HepG2 (cell line): ENCODE measurements at regions not wholly inside any gene's neighbourhood (a gene's known extent, or its start where the extent isn't known, plus 50 kb on each side); places are given as distances from the start of the nearest gene placed in this dataset.

Source experiments
- CCDC6 ChIP-seq: sonication (generic); formaldehyde crosslinking; IDR thresholded peaks from 2 replicates; pipeline ENCODE4 v1.8.1; 2022; ENCODE audit warnings: mild to moderate bottlenecking, missing genetic modification reagents, moderate library complexity
- CREB1 ChIP-seq, 2 experiments: fragments of 450-650 bp in 1 of 2; IDR thresholded peaks; 2 replicates each; pipeline ENCODE4 v1.6.1; 2016 to 2017; ENCODE audit warnings: control low read depth in 1 of 2, mild to moderate bottlenecking in 1 of 2, missing compliant biosample characterization in 1 of 2, missing genetic modification characterization in 1 of 2
- EHMT2 ChIP-seq: fragments of 200-600 bp; sonication (generic); IDR thresholded peaks from 2 replicates; pipeline ENCODE4 v1.7.0; 2017; ENCODE audit warnings: antibody characterized with exemption, low read depth, low read length, borderline replicate concordance
- FOXA3 ChIP-seq: IDR thresholded peaks from 2 replicates; pipeline ENCODE4 v1.6.1; 2016; ENCODE audit warnings: missing genetic modification reagents, missing compliant biosample characterization
- FOXO1 ChIP-seq: sonication (generic); formaldehyde crosslinking; IDR thresholded peaks from 2 replicates; pipeline ENCODE4 v1.4.0; 2020; ENCODE audit warnings: missing genetic modification reagents
- GATA4 ChIP-seq: sonication (generic); IDR thresholded peaks from 2 replicates; pipeline ENCODE4 v1.6.1; 2016; ENCODE audit warnings: antibody characterized with exemption, low read depth, borderline replicate concordance
- MIXL1 ChIP-seq: IDR thresholded peaks from 2 replicates; pipeline ENCODE4 v1.6.1; 2016
- PAX8 ChIP-seq: sonication (generic); formaldehyde crosslinking; IDR thresholded peaks from 2 replicates; pipeline ENCODE4 v1.8.0; 2022; ENCODE audit warnings: mild to moderate bottlenecking, missing genetic modification reagents, borderline replicate concordance
- POLR2AphosphoS5 ChIP-seq: IDR thresholded peaks from 2 replicates; pipeline ENCODE4 v1.6.1; 2012; ENCODE audit warnings: low read depth, low read length
- ZFP90 ChIP-seq: sonication (generic); formaldehyde crosslinking; IDR thresholded peaks from 2 replicates; pipeline ENCODE4 v1.8.0; 2022; ENCODE audit warnings: missing genetic modification reagents, mild to moderate bottlenecking, inconsistent platforms, borderline replicate concordance
- ZMAT3 ChIP-seq: sonication (generic); formaldehyde crosslinking; conservative IDR thresholded peaks from 2 replicates; pipeline ENCODE4 v1.7.0; 2021; ENCODE audit warnings: missing genetic modification reagents
- ZNF253 ChIP-seq: sonication (generic); formaldehyde crosslinking; IDR thresholded peaks from 2 replicates; pipeline ENCODE4 v1.8.0; 2022; ENCODE audit warnings: mild to moderate bottlenecking, missing genetic modification reagents, borderline replicate concordance
- ZNF354B ChIP-seq: sonication (generic); formaldehyde crosslinking; IDR thresholded peaks from 2 replicates; pipeline ENCODE4 v1.8.0; 2022; ENCODE audit warnings: mild to moderate bottlenecking, missing genetic modification reagents
- ZSCAN22 ChIP-seq: sonication (generic); formaldehyde crosslinking; IDR thresholded peaks from 2 replicates; pipeline ENCODE4 v1.4.0; 2020; ENCODE audit warnings: mild to moderate bottlenecking, missing genetic modification reagents
- TF ChIP-seq, protein P1 (sequence below): sonication (generic); formaldehyde crosslinking; IDR thresholded peaks from 2 replicates; pipeline ENCODE4 v1.8.0; 2022; ENCODE audit warnings: mild to moderate bottlenecking, missing genetic modification reagents, moderate library complexity
- TF ChIP-seq, protein P2 (sequence below): IDR thresholded peaks from 2 replicates; pipeline ENCODE4 v1.6.1; 2018; ENCODE audit warnings: missing genetic modification reagents, mild to moderate bottlenecking, missing compliant biosample characterization
- TF ChIP-seq, protein P3 (sequence below): sonication (generic); formaldehyde crosslinking; IDR thresholded peaks from 2 replicates; pipeline ENCODE4 v1.4.0; 2020; ENCODE audit warnings: missing genetic modification reagents, borderline replicate concordance
- TF ChIP-seq, protein P4 (sequence below), 2 experiments: sonication (generic) in 1 of 2; formaldehyde crosslinking in 1 of 2; IDR thresholded peaks; 2 replicates each; pipeline versions ENCODE4 v1.4.0 to v1.6.1; 2016 to 2020; ENCODE audit warnings: borderline replicate concordance in 1 of 2, low read depth in 1 of 2, mild to moderate bottlenecking in 1 of 2, missing genetic modification reagents in 1 of 2
- TF ChIP-seq, protein P5 (sequence below), 2 experiments: fragments of 450-650 bp in 1 of 2; sonication (generic) in 1 of 2; formaldehyde crosslinking; IDR thresholded peaks; 2 replicates each; pipeline versions ENCODE4 v1.5.0 to v1.8.0; 2020 to 2022; ENCODE audit warnings: mild to moderate bottlenecking in 1 of 2, missing genetic modification reagents in 1 of 2

DNA sequence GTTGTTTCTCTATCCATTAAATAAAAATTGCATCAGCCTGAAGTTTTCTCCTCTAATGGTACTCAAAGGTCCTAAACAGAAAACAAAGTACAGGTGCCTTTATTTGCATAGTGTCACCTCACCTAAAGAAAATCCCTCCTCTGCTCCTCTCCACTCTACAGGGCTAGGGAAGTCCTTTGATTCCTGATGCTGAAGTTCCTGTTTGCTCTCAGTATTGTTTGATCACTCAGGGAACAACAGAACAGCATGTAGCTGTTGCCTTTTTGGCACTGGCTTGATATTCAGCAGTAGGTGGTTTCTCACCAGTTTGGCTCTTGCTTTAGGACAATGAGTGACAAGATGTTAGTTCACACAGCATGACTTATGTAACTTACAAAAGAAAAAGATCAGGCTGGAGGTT, 156.2 kb upstream of the SLC7A11 start (continued):
- TF ChIP-seq, protein P1, sequence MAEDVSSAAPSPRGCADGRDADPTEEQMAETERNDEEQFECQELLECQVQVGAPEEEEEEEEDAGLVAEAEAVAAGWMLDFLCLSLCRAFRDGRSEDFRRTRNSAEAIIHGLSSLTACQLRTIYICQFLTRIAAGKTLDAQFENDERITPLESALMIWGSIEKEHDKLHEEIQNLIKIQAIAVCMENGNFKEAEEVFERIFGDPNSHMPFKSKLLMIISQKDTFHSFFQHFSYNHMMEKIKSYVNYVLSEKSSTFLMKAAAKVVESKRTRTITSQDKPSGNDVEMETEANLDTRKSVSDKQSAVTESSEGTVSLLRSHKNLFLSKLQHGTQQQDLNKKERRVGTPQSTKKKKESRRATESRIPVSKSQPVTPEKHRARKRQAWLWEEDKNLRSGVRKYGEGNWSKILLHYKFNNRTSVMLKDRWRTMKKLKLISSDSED: no peak
- TF ChIP-seq FOXO1 (CRISPR knock-in tag): no peak; the same call in 1 of the 2 replicates
- TF ChIP-seq ZNF253 (CRISPR knock-in tag): no peak
- no peak for TF ChIP-seq GATA4
- TF ChIP-seq ZFP90 (CRISPR knock-in tag): no peak
- no peak for TF ChIP-seq ZMAT3 (CRISPR knock-in tag)
- TF ChIP-seq, protein P2, sequence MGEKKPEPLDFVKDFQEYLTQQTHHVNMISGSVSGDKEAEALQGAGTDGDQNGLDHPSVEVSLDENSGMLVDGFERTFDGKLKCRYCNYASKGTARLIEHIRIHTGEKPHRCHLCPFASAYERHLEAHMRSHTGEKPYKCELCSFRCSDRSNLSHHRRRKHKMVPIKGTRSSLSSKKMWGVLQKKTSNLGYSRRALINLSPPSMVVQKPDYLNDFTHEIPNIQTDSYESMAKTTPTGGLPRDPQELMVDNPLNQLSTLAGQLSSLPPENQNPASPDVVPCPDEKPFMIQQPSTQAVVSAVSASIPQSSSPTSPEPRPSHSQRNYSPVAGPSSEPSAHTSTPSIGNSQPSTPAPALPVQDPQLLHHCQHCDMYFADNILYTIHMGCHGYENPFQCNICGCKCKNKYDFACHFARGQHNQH (CRISPR knock-in tag): no peak
- TF ChIP-seq, protein P3, sequence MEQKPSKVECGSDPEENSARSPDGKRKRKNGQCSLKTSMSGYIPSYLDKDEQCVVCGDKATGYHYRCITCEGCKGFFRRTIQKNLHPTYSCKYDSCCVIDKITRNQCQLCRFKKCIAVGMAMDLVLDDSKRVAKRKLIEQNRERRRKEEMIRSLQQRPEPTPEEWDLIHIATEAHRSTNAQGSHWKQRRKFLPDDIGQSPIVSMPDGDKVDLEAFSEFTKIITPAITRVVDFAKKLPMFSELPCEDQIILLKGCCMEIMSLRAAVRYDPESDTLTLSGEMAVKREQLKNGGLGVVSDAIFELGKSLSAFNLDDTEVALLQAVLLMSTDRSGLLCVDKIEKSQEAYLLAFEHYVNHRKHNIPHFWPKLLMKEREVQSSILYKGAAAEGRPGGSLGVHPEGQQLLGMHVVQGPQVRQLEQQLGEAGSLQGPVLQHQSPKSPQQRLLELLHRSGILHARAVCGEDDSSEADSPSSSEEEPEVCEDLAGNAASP: no peak
- TF ChIP-seq FOXA3: peak; percentile 66; the same call in 1 of the 2 replicates
- no peak for TF ChIP-seq EHMT2
- no peak for TF ChIP-seq ZNF354B (CRISPR knock-in tag)
- no peak for TF ChIP-seq POLR2AphosphoS5
- TF ChIP-seq PAX8: no peak
- TF ChIP-seq, protein P4, sequence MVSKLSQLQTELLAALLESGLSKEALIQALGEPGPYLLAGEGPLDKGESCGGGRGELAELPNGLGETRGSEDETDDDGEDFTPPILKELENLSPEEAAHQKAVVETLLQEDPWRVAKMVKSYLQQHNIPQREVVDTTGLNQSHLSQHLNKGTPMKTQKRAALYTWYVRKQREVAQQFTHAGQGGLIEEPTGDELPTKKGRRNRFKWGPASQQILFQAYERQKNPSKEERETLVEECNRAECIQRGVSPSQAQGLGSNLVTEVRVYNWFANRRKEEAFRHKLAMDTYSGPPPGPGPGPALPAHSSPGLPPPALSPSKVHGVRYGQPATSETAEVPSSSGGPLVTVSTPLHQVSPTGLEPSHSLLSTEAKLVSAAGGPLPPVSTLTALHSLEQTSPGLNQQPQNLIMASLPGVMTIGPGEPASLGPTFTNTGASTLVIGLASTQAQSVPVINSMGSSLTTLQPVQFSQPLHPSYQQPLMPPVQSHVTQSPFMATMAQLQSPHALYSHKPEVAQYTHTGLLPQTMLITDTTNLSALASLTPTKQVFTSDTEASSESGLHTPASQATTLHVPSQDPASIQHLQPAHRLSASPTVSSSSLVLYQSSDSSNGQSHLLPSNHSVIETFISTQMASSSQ (IDR thresholded peaks at IDR 0.05; ENCODE audit: low read depth): 0 out of 2 replicates have a peak, but pooled peaks have one; percentile 10
- TF ChIP-seq, protein P4 (CRISPR knock-in tag; IDR thresholded peaks at IDR 0.05; ENCODE audit: borderline replicate concordance): no peak
- no peak for TF ChIP-seq CCDC6 (CRISPR knock-in tag)
- TF ChIP-seq, protein P5, sequence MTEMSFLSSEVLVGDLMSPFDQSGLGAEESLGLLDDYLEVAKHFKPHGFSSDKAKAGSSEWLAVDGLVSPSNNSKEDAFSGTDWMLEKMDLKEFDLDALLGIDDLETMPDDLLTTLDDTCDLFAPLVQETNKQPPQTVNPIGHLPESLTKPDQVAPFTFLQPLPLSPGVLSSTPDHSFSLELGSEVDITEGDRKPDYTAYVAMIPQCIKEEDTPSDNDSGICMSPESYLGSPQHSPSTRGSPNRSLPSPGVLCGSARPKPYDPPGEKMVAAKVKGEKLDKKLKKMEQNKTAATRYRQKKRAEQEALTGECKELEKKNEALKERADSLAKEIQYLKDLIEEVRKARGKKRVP (CRISPR knock-in tag; IDR thresholded peaks at IDR 0.05): peak in 1 of 2 experiments; percentile 77; a peak in 2 of 4 replicates
- no peak for TF ChIP-seq MIXL1 (CRISPR knock-in tag)
- no peak for TF ChIP-seq CREB1 (IDR thresholded peaks at IDR 0.05)
- TF ChIP-seq CREB1 (CRISPR knock-in tag; IDR thresholded peaks at IDR 0.05): no peak
- TF ChIP-seq ZSCAN22 (CRISPR knock-in tag): no peak
